H1 (cell line): ENCODE measurements at regions not wholly inside any gene's neighbourhood (a gene's known extent, or its start where the extent isn't known, plus 50 kb on each side); places are given as distances from the start of the nearest gene placed in this dataset.

Experiments
- CTCF ChIA-PET: fragments of 300-600 bp; sonication (Branson Sonifier 250); formaldehyde crosslinking; loops from one replicate; lab custom pipeline; 2021; ENCODE audit not compliant: partially characterized antibody; lab: Charles Lee
- POLR2A ChIA-PET: fragments of 300-600 bp; sonication (Branson Sonifier 250); formaldehyde crosslinking; loops from one replicate; lab custom pipeline; 2021; ENCODE audit warnings: inconsistent platforms; ENCODE audit not compliant: partially characterized antibody; lab: Charles Lee
- DNase-seq, 2 experiments: peaks; one replicate each; pipeline versions ENCODE4 v3.0.0 to v3.0.0-alpha.2; 2010 to 2022; ENCODE audit warnings: low spot score in 2 of 2, low read depth in 1 of 2, mixed read lengths in 1 of 2
- FAIRE-seq: peaks from 2 replicates; lab custom pipeline; 2011; peaks lifted over from hg19 to GRCh38; lab: Jason Lieb, UNC
- H2AFZ ChIP-seq: 2 replicates; pipeline ENCODE4 v1.8.1; 2012; ENCODE audit warnings: low read length, inconsistent platforms
- H2AK5ac ChIP-seq: 2 replicates; pipeline ENCODE4 v1.6.1; 2013; ENCODE audit warnings: low read depth, low read length
- H2BK120ac ChIP-seq: replicated peaks from 2 replicates; pipeline ENCODE3; 2013; ENCODE audit warnings: low read depth, low read length, inconsistent platforms
- H2BK12ac ChIP-seq: 2 replicates; pipeline ENCODE4 v1.6.1; 2013; ENCODE audit warnings: low read depth, low read length
- H2BK15ac ChIP-seq: 2 replicates; pipeline ENCODE4 v1.6.1; 2013; ENCODE audit warnings: low read length
- H2BK20ac ChIP-seq: 2 replicates; pipeline ENCODE4 v1.6.1; 2013; ENCODE audit warnings: low read length
- H2BK5ac ChIP-seq: 2 replicates; pipeline ENCODE4 v1.6.1; 2013; ENCODE audit warnings: low read depth, low read length
- H3K14ac ChIP-seq: 2 replicates; pipeline ENCODE4 v1.6.1; 2013; ENCODE audit warnings: inconsistent platforms; ENCODE audit not compliant: insufficient read length
- H3K18ac ChIP-seq: 2 replicates; pipeline ENCODE4 v1.6.1; 2013; ENCODE audit warnings: low read length; ENCODE audit errors: extremely low read depth
- H3K23ac ChIP-seq: 2 replicates; pipeline ENCODE4 v1.6.1; 2013; ENCODE audit warnings: inconsistent platforms; ENCODE audit not compliant: insufficient read length
- H3K23me2 ChIP-seq: 2 replicates; pipeline ENCODE4 v1.6.1; 2013; ENCODE audit warnings: low read depth, low read length
- H3K27ac ChIP-seq: 2 replicates; pipeline ENCODE4 v1.6.1; 2011; ENCODE audit warnings: low read depth, low read length, inconsistent platforms
- H3K27me3 ChIP-seq, 4 experiments: replicated peaks in 1 of 4; 1 replicate in 1 of 4; 2 replicates in 3 of 4; pipeline versions ENCODE4 v1.6.1 to v1.8.1; 2011 to 2013; ENCODE audit warnings: low read length in 3 of 4, mild to moderate bottlenecking in 3 of 4, inconsistent platforms in 2 of 4, mixed read lengths in 2 of 4, moderate library complexity in 1 of 4; ENCODE audit not compliant: control insufficient read depth in 3 of 4, insufficient read depth in 3 of 4; ENCODE audit errors: extremely low read depth in 1 of 4
- H3K36me3 ChIP-seq, 4 experiments: 2 replicates each; pipeline versions ENCODE4 v1.6.1 to v1.8.1; 2011 to 2013; ENCODE audit warnings: mild to moderate bottlenecking in 4 of 4, low read length in 3 of 4, moderate library complexity in 2 of 4, control low read depth in 1 of 4, inconsistent platforms in 1 of 4; ENCODE audit not compliant: insufficient read depth in 4 of 4, control insufficient read depth in 2 of 4
- H3K4ac ChIP-seq: replicated peaks from 2 replicates; pipeline ENCODE3; 2013; ENCODE audit warnings: low read length, low read depth, mixed read lengths, inconsistent platforms; ENCODE audit not compliant: insufficient read length
- H3K4me1 ChIP-seq, 4 experiments: replicated peaks in 1 of 4; 1 replicate in 1 of 4; 2 replicates in 3 of 4; pipeline versions ENCODE4 v1.6.1 to v1.8.1; 2011 to 2013; ENCODE audit warnings: low read length in 3 of 4, inconsistent platforms in 2 of 4, mixed read lengths in 1 of 4; ENCODE audit not compliant: insufficient read depth in 4 of 4, control insufficient read depth in 3 of 4
- H3K4me2 ChIP-seq, 2 experiments: 2 replicates each; pipeline versions ENCODE4 v1.6.1 to v1.8.1; 2011 to 2013; ENCODE audit warnings: low read depth in 2 of 2, low read length in 2 of 2, control low read depth in 1 of 2, inconsistent platforms in 1 of 2, mild to moderate bottlenecking in 1 of 2; ENCODE audit not compliant: insufficient read depth in 1 of 2
- H3K4me3 ChIP-seq, 4 experiments: fragments of 200-600, 300-600 bp in 1 of 4; sonication (generic), shearing (Covaris generic), sonication (Bioruptor Twin) in 1 of 4; 2 replicates each; pipeline versions ENCODE4 v1.5.1 to v1.8.1; 2011 to 2016; ENCODE audit warnings: low read length in 4 of 4, low read depth in 3 of 4, control low read depth in 2 of 4, inconsistent platforms in 2 of 4, mild to moderate bottlenecking in 2 of 4, mixed read lengths in 1 of 4, moderate library complexity in 1 of 4; ENCODE audit not compliant: insufficient read depth in 2 of 4; ENCODE audit errors: extremely low read depth in 1 of 4
- H3K56ac ChIP-seq: replicated peaks from 2 replicates; pipeline ENCODE3; 2013; ENCODE audit warnings: low read depth, mild to moderate bottlenecking, mixed read lengths, low read length, inconsistent platforms; ENCODE audit not compliant: insufficient read length
- H3K79me1 ChIP-seq: 2 replicates; pipeline ENCODE4 v1.6.1; 2013; ENCODE audit warnings: low read depth, low read length, control low read depth
- H3K79me2 ChIP-seq, 2 experiments: 2 replicates each; pipeline versions ENCODE4 v1.6.1 to v1.8.1; 2012 to 2013; ENCODE audit warnings: low read length in 2 of 2, mild to moderate bottlenecking in 2 of 2, inconsistent platforms in 1 of 2; ENCODE audit not compliant: insufficient read depth in 2 of 2, control insufficient read depth in 1 of 2
- H3K9ac ChIP-seq, 4 experiments: replicated peaks in 1 of 4; 1 replicate in 1 of 4; 2 replicates in 3 of 4; pipeline versions ENCODE4 v1.6.1 to v1.8.1; 2011 to 2013; ENCODE audit warnings: low read depth in 3 of 4, low read length in 3 of 4, control low read depth in 2 of 4, mild to moderate bottlenecking in 2 of 4, moderate library complexity in 2 of 4, inconsistent platforms in 1 of 4; ENCODE audit errors: extremely low read depth in 1 of 4
- H3K9me3 ChIP-seq, 2 experiments: 2 replicates each; pipeline versions ENCODE4 v1.6.1 to v1.8.1; 2012 to 2013; ENCODE audit warnings: mild to moderate bottlenecking in 2 of 2, moderate library complexity in 2 of 2, control low read depth in 1 of 2, inconsistent platforms in 1 of 2, low read depth in 1 of 2, low read length in 1 of 2, mixed read lengths in 1 of 2; ENCODE audit not compliant: insufficient read depth in 2 of 2
- H4K20me1 ChIP-seq, 2 experiments: replicated peaks in 1 of 2; 2 replicates each; pipeline versions ENCODE3 to v1.8.1; 2011 to 2013; ENCODE audit warnings: inconsistent platforms in 2 of 2, low read length in 2 of 2, mild to moderate bottlenecking in 1 of 2; ENCODE audit not compliant: insufficient read depth in 2 of 2, control insufficient read depth in 1 of 2
- H4K5ac ChIP-seq: 2 replicates; pipeline ENCODE4 v1.6.1; 2013; ENCODE audit warnings: low read length, low read depth, mixed read lengths, inconsistent platforms; ENCODE audit not compliant: insufficient read length
- H4K8ac ChIP-seq: 2 replicates; pipeline ENCODE4 v1.8.0; 2013; ENCODE audit warnings: mild to moderate bottlenecking, moderate library complexity, low read length, inconsistent platforms; ENCODE audit not compliant: insufficient read depth; ENCODE audit errors: extremely low read depth
- H4K91ac ChIP-seq: replicated peaks from 2 replicates; pipeline ENCODE3; 2013; ENCODE audit warnings: low read length, mixed read lengths, inconsistent platforms; ENCODE audit not compliant: insufficient read length
- ASH2L ChIP-seq: fragments of 200-600, 300-600 bp; sonication (generic); IDR thresholded peaks from one replicate; pipeline ENCODE4 v1.7.1; 2017; ENCODE audit warnings: low read length
- BCL11A ChIP-seq, 2 experiments: IDR thresholded peaks; one replicate each; pipeline ENCODE4 v1.6.1; 2011; ENCODE audit warnings: low read depth in 2 of 2, low read length in 2 of 2, mild to moderate bottlenecking in 2 of 2
- CREB1 ChIP-seq: IDR thresholded peaks from 2 replicates; pipeline ENCODE4 v1.6.1; 2012; ENCODE audit warnings: inconsistent platforms
- GABPA ChIP-seq: IDR thresholded peaks from 2 replicates; pipeline ENCODE4 v1.6.1; 2011; ENCODE audit warnings: mild to moderate bottlenecking, low read length, moderate library complexity, borderline replicate concordance; ENCODE audit not compliant: insufficient read depth
- GTF2F1 ChIP-seq: IDR thresholded peaks from 2 replicates; pipeline ENCODE4 v1.6.1; 2012; ENCODE audit warnings: low read depth, low read length, improper control_type of control experiment, borderline replicate concordance
- KDM5A ChIP-seq: fragments of 200-600 bp; IDR thresholded peaks from 2 replicates; pipeline ENCODE4 v1.7.1; 2012; ENCODE audit warnings: mild to moderate bottlenecking, low read length, inconsistent platforms, mixed read lengths
- MAX ChIP-seq: IDR thresholded peaks from 2 replicates; pipeline ENCODE4 v1.6.1; 2012; ENCODE audit warnings: inconsistent platforms
- NRF1 ChIP-seq: IDR thresholded peaks from 2 replicates; pipeline ENCODE4 v1.6.1; 2011; ENCODE audit warnings: mild to moderate bottlenecking, low read depth, low read length, improper control_type of control experiment
- POLR2A ChIP-seq, 2 experiments: IDR thresholded peaks; 1 replicate in 1 of 2; 2 replicates in 1 of 2; pipeline ENCODE4 v1.6.1; 2011; ENCODE audit warnings: low read depth in 2 of 2, low read length in 2 of 2, mild to moderate bottlenecking in 2 of 2; ENCODE audit errors: control extremely low read depth in 1 of 2
- RNF2 ChIP-seq: fragments of 200-900, 300-1000 bp; sonication (generic); IDR thresholded peaks from 2 replicates; pipeline ENCODE4 v1.7.1; 2016; ENCODE audit warnings: borderline replicate concordance, low read depth, mild to moderate bottlenecking, antibody characterized with exemption, low read length; ENCODE audit not compliant: poor library complexity, severe bottlenecking; ENCODE audit errors: missing control alignments
- SP1 ChIP-seq: IDR thresholded peaks from 2 replicates; pipeline ENCODE4 v1.6.1; 2011; ENCODE audit warnings: low read depth, low read length
- SUZ12 ChIP-seq: fragments of 200-600 bp; sonication (generic); IDR thresholded peaks from 2 replicates; pipeline ENCODE4 v1.6.1; 2012; ENCODE audit warnings: mild to moderate bottlenecking, inconsistent platforms, low read length, moderate library complexity, mixed read lengths
- TF ChIP-seq, protein P1 (sequence below): IDR thresholded peaks from 2 replicates; pipeline ENCODE4 v1.6.1; 2012; ENCODE audit warnings: low read length, inconsistent platforms

- Histone ChIP-seq H3K79me1 (no peaks in the 10 kb centered on the region), H4K91ac (no peak overlapping the region), H4K8ac (no peak overlapping the region), H2BK12ac (no peak overlapping the region), H4K5ac (no peak overlapping the region), H3K4me1 (no peaks in the 10 kb centered on the region), H2BK15ac (no peak overlapping the region), H3K14ac (no peak overlapping the region), H3K27me3 (peaks cover 0 to 1% (median 0%) of the 10 kb centered on the region in 4 experiments; a peak in 1 of 7 replicates), H3K9ac (no peak overlapping the region), H3K27ac (no peak overlapping the region), H2BK5ac (no peak overlapping the region), H3K79me2 (no peaks in the 10 kb centered on the region), H3K4me2 (no peak overlapping the region), H3K4ac (no peak overlapping the region), H3K36me3 (no peaks in the 10 kb centered on the region), H3K4me3 (no peak overlapping the region), H2AFZ (no peak overlapping the region), H3K23me2 (no peaks in the 10 kb centered on the region), H4K20me1 (no peaks in the 10 kb centered on the region), H3K56ac (no peak overlapping the region), H2BK20ac (no peak overlapping the region), H3K9me3 (no peaks in the 10 kb centered on the region), H2AK5ac (no peak overlapping the region), H3K23ac (no peak overlapping the region), H2BK120ac (no peak overlapping the region), H3K18ac (no peak overlapping the region)
- POLR2A ChIA-PET = no interaction called here
- CTCF ChIA-PET = interaction anchor here (1.1 to 9.8 kb wide), 3 partner anchors 8 to 11 kb away, joined by 3 to 50 read pairs (median 3); no protein-coding TSS in a partner anchor
- DNase-seq = no peak
- FAIRE-seq = no peak
- TF ChIP-seq KDM5A (no peak), GABPA (no peak), GTF2F1 (no peak), CREB1 (no peak), ASH2L (no peak), SUZ12 (no peak), RNF2 (no peak), BCL11A (IDR thresholded peaks at IDR 0.05; ENCODE audit: low read depth in 2 of 2, low read length in 2 of 2) (no peak), SP1 (no peak), POLR2A (IDR thresholded peaks at IDR 0.05; ENCODE audit: control extremely low read depth in 1 of 2, low read depth in 2 of 2, low read length in 2 of 2) (no peak), NRF1 (no peak), MAX (no peak)
- TF ChIP-seq, protein P1, sequence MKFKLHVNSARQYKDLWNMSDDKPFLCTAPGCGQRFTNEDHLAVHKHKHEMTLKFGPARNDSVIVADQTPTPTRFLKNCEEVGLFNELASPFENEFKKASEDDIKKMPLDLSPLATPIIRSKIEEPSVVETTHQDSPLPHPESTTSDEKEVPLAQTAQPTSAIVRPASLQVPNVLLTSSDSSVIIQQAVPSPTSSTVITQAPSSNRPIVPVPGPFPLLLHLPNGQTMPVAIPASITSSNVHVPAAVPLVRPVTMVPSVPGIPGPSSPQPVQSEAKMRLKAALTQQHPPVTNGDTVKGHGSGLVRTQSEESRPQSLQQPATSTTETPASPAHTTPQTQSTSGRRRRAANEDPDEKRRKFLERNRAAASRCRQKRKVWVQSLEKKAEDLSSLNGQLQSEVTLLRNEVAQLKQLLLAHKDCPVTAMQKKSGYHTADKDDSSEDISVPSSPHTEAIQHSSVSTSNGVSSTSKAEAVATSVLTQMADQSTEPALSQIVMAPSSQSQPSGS = no peak
Measured at GRCh38 chr13:39154041-39154440, 115.8 kb downstream of the NHLRC3 start.
